Heart left ventricle (tissue), 13 donors: ENCODE measurements at regions not wholly inside any gene's neighbourhood (a gene's known extent, or its start where the extent isn't known, plus 50 kb on each side); places are given as distances from the start of the nearest gene placed in this dataset.

Experiments used
- CTCF ChIP-seq, 12 donors: fragments of 200-600 bp; sonication (generic) in 4 of 12; IDR thresholded peaks; one replicate each; pipeline versions ENCODE4 v1.5.0 to v1.8.0; 2018 to 2022; ENCODE audit warnings: antibody characterized with exemption in 12 of 12, mild to moderate bottlenecking in 5 of 12
- POLR2A ChIP-seq, 2 donors: fragments of 450-650 bp; IDR thresholded peaks; one replicate each; pipeline ENCODE4 v1.6.1; 2017; ENCODE audit warnings: antibody characterized with exemption in 2 of 2, mild to moderate bottlenecking in 2 of 2, moderate library complexity in 2 of 2
- donor health status: ischemic (EF 13 %, LVEDD 7.1; RV severe dilation, severe dysfunction).
- donor health status: DM: no; HTN: yes; CAD: no.
- donor health status: DM: no; HTN: no; CAD: no.
- donor health status: ischemic (EF 25% LVEDD 6.9; RV normal size, moderate dysfunction).
- donor health status: ischemic (EF 25% LVEDD 5.7; RV mildly dilated, moderate dysfunction).
- donor health status: ischemic (EF 35%, LVEDD 5.7; RV mildly dilated, moderate dysfunction).
- donor health status: nonischemic (EF 11% LVEDD 7.7; RV severe dilation, severe dysfunction).
- donor health status: DM: yes; HTN: yes; CAD: no.
- donor health status: PGD.
- donor health status: ischemic (EF 29% LVEDD 5.4; RV normal size, mild dysfunction).
- donor health status: nonischemic (EF 23%, LVEDD 6.1; RV moderate dilation, normal function).

- no peak for TF ChIP-seq CTCF (IDR thresholded peaks at IDR 0.05)
- no peak for TF ChIP-seq POLR2A (IDR thresholded peaks at IDR 0.05)
Observed at GRCh38 chr14:53851394-53852090, 105.1 kb downstream of the BMP4 start.
